Activated T-cell treated with anti-CD3 and anti-CD28 coated beads, Interleukin-2, amount 50 U/mL, for 48 hours (primary cell): ENCODE measurements at regions not wholly inside any gene's neighbourhood (a gene's known extent, or its start where the extent isn't known, plus 50 kb on each side); places are given as distances from the start of the nearest gene placed in this dataset.
"Not testable (repeated sequence)": the region's sequence is repeated elsewhere in the genome, so short reads cannot be mapped to it uniquely, and the experiment has no call there.

ENCODE experiments used
- DNase-seq, 2 experiments: peaks; one replicate each; pipeline ENCODE4 v3.0.0-alpha.2; 2020

- DNase-seq, result no peak
These were observed 249.0 kb downstream of the AACS start for GRCh38 chr12:125314051-125314755.

- no peak for DNase-seq
These were observed 250.5 kb downstream of the AACS start for GRCh38 chr12:125315771-125316170.

GRCh38 chr12:125320177-125320576, 254.9 kb downstream of the AACS start:
- DNase-seq, result no peak

- DNase-seq, result no peak
These were observed 259.7 kb downstream of the AACS start for GRCh38 chr12:125324861-125325490.

- no peak for DNase-seq
These were observed 264.2 kb downstream of the AACS start for GRCh38 chr12:125329239-125330102.

- DNase-seq, result peak; percentile 71 to 79
These were observed 265.6 kb downstream of the AACS start for GRCh38 chr12:125330645-125331341.

- DNase-seq, result peak in 1 of 2 experiments; percentile 16
These were observed 266.3 kb downstream of the AACS start for GRCh38 chr12:125331342-125332052.

GRCh38 chr12:125332900-125333299, 267.7 kb downstream of the AACS start:
- no peak for DNase-seq

- DNase-seq, result no peak
These were observed 271.0 kb downstream of the AACS start for GRCh38 chr12:125336246-125336645.

- DNase-seq, result no peak
These were observed 275.6 kb downstream of the AACS start for GRCh38 chr12:125340791-125341190.

GRCh38 chr12:125341422-125341821, 276.2 kb downstream of the AACS start:
- DNase-seq, result no peak

- no peak for DNase-seq
These were observed 278.4 kb downstream of the AACS start for GRCh38 chr12:125343649-125344048.

GRCh38 chr12:125346362-125346761, 281.1 kb downstream of the AACS start:
- DNase-seq, result no peak

- DNase-seq, result no peak
These were observed 286.6 kb downstream of the AACS start for GRCh38 chr12:125351788-125352187.

- DNase-seq, result not testable (repeated sequence)
These were observed 287.8 kb downstream of the AACS start for GRCh38 chr12:125353002-125353401.

- DNase-seq, result no peak
These were observed 288.6 kb downstream of the AACS start for GRCh38 chr12:125353871-125354270.

GRCh38 chr12:125355614-125356013, 290.4 kb downstream of the AACS start:
- DNase-seq, result no peak

- DNase-seq, result no peak
These were observed 290.9 kb downstream of the AACS start for GRCh38 chr12:125356111-125356510.

- no peak for DNase-seq
These were observed 292.3 kb downstream of the AACS start for GRCh38 chr12:125357561-125357960.

- DNase-seq, result no peak
These were observed 295.3 kb downstream of the AACS start for GRCh38 chr12:125360540-125360939.

- no peak for DNase-seq
These were observed 305.8 kb downstream of the AACS start for GRCh38 chr12:125371033-125371432.

GRCh38 chr12:125372085-125372484, 306.9 kb downstream of the AACS start:
- no peak for DNase-seq
